PC-3 (cell line): ENCODE measurements at regions not wholly inside any gene's neighbourhood (a gene's known extent, or its start where the extent isn't known, plus 50 kb on each side); places are given as distances from the start of the nearest gene placed in this dataset.

Experiments
- ATAC-seq: fragments of 200-7000 bp; cut with Tn5 transposase; 2 replicates; pipeline ENCODE4 v1.9.1; 2020; ENCODE audit warnings: mild to moderate bottlenecking, moderate library complexity
- BruUV-seq: library from RNA; stranded (reverse); fragments of 400-500 nt; replicated peaks from 2 replicates; lab custom pipeline; 2021; lab: Mats Ljungman, UMichigan
- CTCF ChIA-PET: fragments of 300-600 bp; sonication (Branson Sonifier 250); formaldehyde crosslinking; loops from one replicate; lab custom pipeline; 2022; ENCODE audit warnings: antibody characterized with exemption; lab: Charles Lee
- POLR2A ChIA-PET: fragments of 300-600 bp; sonication (Branson Sonifier 250); formaldehyde crosslinking; loops from one replicate; lab custom pipeline; 2022; ENCODE audit warnings: antibody characterized with exemption; ENCODE audit not compliant: unreplicated experiment; lab: Charles Lee
- DNase-seq: peaks from one replicate; pipeline ENCODE4 v3.0.0-alpha.2; 2015
- H2AFZ ChIP-seq: fragments of 300-600 bp; sonication (generic); 2 replicates; pipeline ENCODE4 v1.6.0; 2016; ENCODE audit warnings: antibody characterized with exemption, low read length
- H3F3A ChIP-seq: fragments of 300-600 bp; sonication (generic); one replicate; pipeline ENCODE4 v1.6.0; 2017; ENCODE audit warnings: antibody characterized with exemption, low read length, control low read depth, mild to moderate bottlenecking; ENCODE audit not compliant: unreplicated experiment
- H3K27ac ChIP-seq: fragments of 300-600 bp; sonication (generic); 2 replicates; pipeline ENCODE4 v1.5.1; 2016; ENCODE audit warnings: mild to moderate bottlenecking, low read length
- H3K27me3 ChIP-seq: fragments of 300-600 bp; sonication (generic); 2 replicates; pipeline ENCODE4 v1.6.1; 2016; ENCODE audit warnings: low read length, mixed read lengths
- H3K36me3 ChIP-seq: fragments of 300-600 bp; sonication (generic); 2 replicates; pipeline ENCODE4 v1.6.1; 2016; ENCODE audit warnings: low read depth, mixed run types, low read length, mixed read lengths
- H3K4me1 ChIP-seq: fragments of 300-600 bp; sonication (generic); 2 replicates; pipeline ENCODE4 v1.5.1; 2016; ENCODE audit warnings: low read length; ENCODE audit not compliant: insufficient read depth
- H3K4me2 ChIP-seq: fragments of 300-600 bp; sonication (generic); 2 replicates; pipeline ENCODE4 v1.6.0; 2016; ENCODE audit warnings: low read length
- H3K4me3 ChIP-seq: fragments of 300-600 bp; sonication (generic); 2 replicates; pipeline ENCODE4 v1.5.1; 2016; ENCODE audit warnings: mild to moderate bottlenecking, low read length, mixed read lengths
- H3K79me2 ChIP-seq: fragments of 300-600 bp; sonication (generic); 2 replicates; pipeline ENCODE4 v1.6.1; 2017; ENCODE audit warnings: low read length, mixed read lengths
- H3K9ac ChIP-seq: fragments of 300-600 bp; sonication (generic); 2 replicates; pipeline ENCODE4 v1.6.0; 2016; ENCODE audit warnings: mild to moderate bottlenecking, low read length
- H3K9me2 ChIP-seq: fragments of 300-600 bp; sonication (generic); replicated peaks from 2 replicates; pipeline ENCODE4 v1.6.1; 2016; ENCODE audit warnings: mixed run types, low read length, mixed read lengths
- H3K9me3 ChIP-seq: fragments of 300-600 bp; sonication (generic); 2 replicates; pipeline ENCODE4 v1.6.1; 2016; ENCODE audit warnings: low read length, mixed read lengths
- H4K20me1 ChIP-seq: fragments of 300-600 bp; sonication (generic); 2 replicates; pipeline ENCODE4 v1.6.1; 2016; ENCODE audit warnings: low read length, mixed read lengths
- EZH2 ChIP-seq: fragments of 300-600 bp; sonication (generic); IDR thresholded peaks from one replicate; pipeline ENCODE4 v1.6.1; 2017; ENCODE audit warnings: antibody characterized with exemption, mild to moderate bottlenecking, low read length; ENCODE audit not compliant: unreplicated experiment
- EZH2phosphoT487 ChIP-seq: fragments of 300-600 bp; sonication (generic); IDR thresholded peaks from 2 replicates; pipeline ENCODE4 v1.6.1; 2018; ENCODE audit warnings: mild to moderate bottlenecking, antibody characterized with exemption, low read length, borderline replicate concordance
- intact Hi-C: fragments of 100-400 bp; cut with micrococcal nuclease; formaldehyde crosslinking; loops from 2 replicates; pipeline ENCODE4 v1.9.0; 2023
- TF ChIP-seq, protein P1 (sequence below): fragments of 300-600 bp; sonication (generic); conservative IDR thresholded peaks from 2 replicates; pipeline ENCODE4 v1.5.1; 2017; ENCODE audit warnings: antibody characterized with exemption, low read depth, mild to moderate bottlenecking, low read length

DNA sequence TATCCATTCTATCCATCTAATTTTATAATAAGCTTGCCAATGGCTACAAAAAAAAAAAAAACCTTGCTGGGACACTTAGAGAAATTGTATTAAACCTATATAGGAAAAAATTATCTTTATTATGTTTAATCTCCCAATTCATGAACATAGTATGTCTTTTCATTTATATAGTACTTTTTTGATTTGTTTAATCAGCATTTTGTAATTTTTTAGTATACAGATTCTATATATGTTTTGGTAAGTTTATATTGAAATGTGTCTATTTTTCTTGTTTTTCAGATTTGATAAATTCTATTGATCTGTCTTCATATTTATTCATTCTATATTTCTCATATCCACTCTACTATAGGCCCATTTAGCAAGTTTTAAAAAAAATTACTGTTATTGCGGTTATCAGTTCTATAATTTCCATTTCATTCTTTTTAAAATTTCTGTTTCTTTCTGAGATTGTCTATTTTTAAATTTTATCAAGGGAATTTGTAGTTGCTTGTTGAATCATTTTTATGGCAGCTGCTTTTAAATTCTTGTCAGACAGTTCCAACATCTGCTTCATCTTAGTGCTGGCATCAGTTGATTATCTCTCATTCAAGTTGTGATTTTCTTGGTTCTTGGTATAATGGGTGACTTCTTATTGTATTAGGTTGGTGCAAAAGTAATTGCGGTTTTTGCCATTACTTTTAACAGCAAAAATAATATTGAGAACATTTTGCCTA is 170.1 kb upstream of the S1PR3 start:
- ChIA-PET CTCF (no interaction called here), POLR2A (no interaction called here)
- H3F3A ChIP-seq: no peaks in the 10 kb centered on the region
- no peaks in the 10 kb centered on the region for H3K9me3 ChIP-seq
- no peak overlapping the region for H3K9ac ChIP-seq
- H4K20me1 ChIP-seq: no peaks in the 10 kb centered on the region
- ATAC-seq (no peak), DNase-seq (no peak)
- H3K4me1 ChIP-seq: no peaks in the 10 kb centered on the region
- BruUV-seq: no TSS peak
- intact Hi-C loops: no loop called here
- H3K79me2 ChIP-seq: no peaks in the 10 kb centered on the region
- H3K27me3 ChIP-seq: no peaks in the 10 kb centered on the region
- no peaks in the 10 kb centered on the region for H3K9me2 ChIP-seq
- H3K4me2 ChIP-seq: no peak overlapping the region
- no peak overlapping the region for H3K4me3 ChIP-seq
- no peaks in the 10 kb centered on the region for H3K36me3 ChIP-seq
- H3K27ac ChIP-seq: no peak overlapping the region
- no peak overlapping the region for H2AFZ ChIP-seq
- TF ChIP-seq, protein P1, sequence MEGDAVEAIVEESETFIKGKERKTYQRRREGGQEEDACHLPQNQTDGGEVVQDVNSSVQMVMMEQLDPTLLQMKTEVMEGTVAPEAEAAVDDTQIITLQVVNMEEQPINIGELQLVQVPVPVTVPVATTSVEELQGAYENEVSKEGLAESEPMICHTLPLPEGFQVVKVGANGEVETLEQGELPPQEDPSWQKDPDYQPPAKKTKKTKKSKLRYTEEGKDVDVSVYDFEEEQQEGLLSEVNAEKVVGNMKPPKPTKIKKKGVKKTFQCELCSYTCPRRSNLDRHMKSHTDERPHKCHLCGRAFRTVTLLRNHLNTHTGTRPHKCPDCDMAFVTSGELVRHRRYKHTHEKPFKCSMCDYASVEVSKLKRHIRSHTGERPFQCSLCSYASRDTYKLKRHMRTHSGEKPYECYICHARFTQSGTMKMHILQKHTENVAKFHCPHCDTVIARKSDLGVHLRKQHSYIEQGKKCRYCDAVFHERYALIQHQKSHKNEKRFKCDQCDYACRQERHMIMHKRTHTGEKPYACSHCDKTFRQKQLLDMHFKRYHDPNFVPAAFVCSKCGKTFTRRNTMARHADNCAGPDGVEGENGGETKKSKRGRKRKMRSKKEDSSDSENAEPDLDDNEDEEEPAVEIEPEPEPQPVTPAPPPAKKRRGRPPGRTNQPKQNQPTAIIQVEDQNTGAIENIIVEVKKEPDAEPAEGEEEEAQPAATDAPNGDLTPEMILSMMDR: no peak
- TF ChIP-seq EZH2 (no peak), EZH2phosphoT487 (no peak)

GRCh38 chr9:88821746-88822106 is 169.5 kb upstream of the S1PR3 start:
- ChIA-PET POLR2A (no interaction called here), CTCF (no interaction called here)
- Histone ChIP-seq H3K4me3 (no peak overlapping the region), H4K20me1 (no peaks in the 10 kb centered on the region), H2AFZ (no peak overlapping the region), H3K36me3 (no peaks in the 10 kb centered on the region), H3K27me3 (no peaks in the 10 kb centered on the region), H3K9me3 (no peaks in the 10 kb centered on the region), H3K79me2 (no peaks in the 10 kb centered on the region), H3K9me2 (no peaks in the 10 kb centered on the region), H3K4me1 (no peaks in the 10 kb centered on the region), H3K27ac (no peak overlapping the region), H3K9ac (no peak overlapping the region), H3F3A (no peaks in the 10 kb centered on the region), H3K4me2 (no peak overlapping the region)
- BruUV-seq: no TSS peak
- DNase-seq (no peak), ATAC-seq (no peak)
- intact Hi-C loops: no loop called here
- TF ChIP-seq EZH2 (no peak), EZH2phosphoT487 (no peak)
- TF ChIP-seq, protein P1: no peak

- CTCF ChIA-PET: no interaction called here
- Histone ChIP-seq H3F3A (no peaks in the 10 kb centered on the region), H3K79me2 (no peaks in the 10 kb centered on the region), H3K9me3 (no peaks in the 10 kb centered on the region), H3K4me1 (no peaks in the 10 kb centered on the region), H4K20me1 (no peaks in the 10 kb centered on the region), H3K4me2 (no peak overlapping the region), H3K27me3 (no peaks in the 10 kb centered on the region), H3K9ac (no peak overlapping the region), H3K27ac (no peak overlapping the region), H3K9me2 (no peaks in the 10 kb centered on the region), H2AFZ (no peak overlapping the region), H3K4me3 (no peak overlapping the region), H3K36me3 (no peaks in the 10 kb centered on the region)
- BruUV-seq: no TSS peak
- intact Hi-C loops: no loop called here
- POLR2A ChIA-PET: no interaction called here
- no peak for DNase-seq
- TF ChIP-seq, protein P1: no peak
- TF ChIP-seq EZH2phosphoT487 (no peak), EZH2 (no peak)
- no peak for ATAC-seq
Measured at GRCh38 chr9:88824711-88825110, 166.6 kb upstream of the S1PR3 start.
